ENCODE measurements at regions not wholly inside any gene's neighbourhood (a gene's known extent, or its start where the extent isn't known, plus 50 kb on each side); places are given as distances from the start of the nearest gene placed in this dataset.

DNA sequence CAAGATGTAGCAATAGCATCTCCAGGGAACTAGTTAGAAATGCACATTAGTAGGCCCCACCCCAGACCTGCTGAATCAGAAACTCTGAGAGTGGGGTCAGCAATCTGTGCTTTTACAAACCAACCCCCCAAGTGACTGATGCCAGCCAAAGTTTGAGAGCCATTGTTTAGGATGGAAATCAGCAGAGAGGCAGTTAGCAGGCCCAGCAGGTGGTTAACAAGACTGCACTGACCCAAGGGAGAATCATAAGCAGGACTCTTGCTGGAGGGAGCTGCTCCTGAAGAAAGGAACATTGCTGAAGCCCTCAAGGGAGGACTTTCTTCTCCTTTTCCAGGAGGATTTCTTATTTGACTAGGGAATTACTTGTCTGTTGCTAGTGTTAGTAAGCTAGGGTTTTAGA, 74.2 kb upstream of the SLC12A2 start:
- ChIA-PET POLR2A (interaction anchor here (1.1 kb wide), 1 partner anchor 48 kb away, joined by 4 read pairs; no protein-coding TSS in a partner anchor), CTCF (interaction anchor here (0.6 to 1.7 kb wide), 3 partner anchors 8 to 100 kb away, joined by 3 to 7 read pairs (median 3); no protein-coding TSS in a partner anchor)
- H3K4me3 Mint-ChIP-seq (ENCODE audit: unreplicated experiment) = no peak overlapping the region
- no peaks in the 10 kb centered on the region for H3K9me3 Mint-ChIP-seq (ENCODE audit: unreplicated experiment)
- no TSS peak for BruUV-seq (replicated peaks)
- intact Hi-C loops (cut with micrococcal nuclease) = no loop called here
- no peaks in the 10 kb centered on the region for H3K4me1 Mint-ChIP-seq (ENCODE audit: insufficient read depth, unreplicated experiment)
- TF ChIP-seq CTCF (IDR thresholded peaks at IDR 0.05; ENCODE audit: unreplicated experiment) = no peak
- no peak for DNase-seq (ENCODE audit: unreplicated experiment)
- H3K27me3 Mint-ChIP-seq (ENCODE audit: insufficient read depth, unreplicated experiment) = no peaks in the 10 kb centered on the region
- no peak overlapping the region for H3K27ac Mint-ChIP-seq (ENCODE audit: low read depth, unreplicated experiment)
- peaks cover 5% of the 10 kb centered on the region for H3K36me3 Mint-ChIP-seq (ENCODE audit: insufficient read depth, unreplicated experiment)

GRCh38 chr5:128011339-128011738, 72.2 kb upstream of the SLC12A2 start:
- no peaks in the 10 kb centered on the region for H3K27me3 Mint-ChIP-seq (ENCODE audit: insufficient read depth, unreplicated experiment)
- no peaks in the 10 kb centered on the region for H3K9me3 Mint-ChIP-seq (ENCODE audit: unreplicated experiment)
- ChIA-PET CTCF (interaction anchor here (0.6 to 1.3 kb wide), 4 partner anchors 13 to 448 kb away, joined by 3 to 5 read pairs (median 3); no protein-coding TSS in a partner anchor), POLR2A (interaction anchor here (0.6 to 0.9 kb wide), 4 partner anchors 17 to 502 kb away, joined by 3 to 4 read pairs (median 3); no protein-coding TSS in a partner anchor)
- peaks cover 5% of the 10 kb centered on the region for H3K36me3 Mint-ChIP-seq (ENCODE audit: insufficient read depth, unreplicated experiment)
- no peak for DNase-seq (ENCODE audit: unreplicated experiment)
- TF ChIP-seq CTCF (IDR thresholded peaks at IDR 0.05; ENCODE audit: unreplicated experiment) = no peak
- BruUV-seq (replicated peaks) = no TSS peak
- no peak overlapping the region for H3K27ac Mint-ChIP-seq (ENCODE audit: low read depth, unreplicated experiment)
- no peak overlapping the region for H3K4me3 Mint-ChIP-seq (ENCODE audit: unreplicated experiment)
- intact Hi-C loops (cut with micrococcal nuclease) = no loop called here
- no peaks in the 10 kb centered on the region for H3K4me1 Mint-ChIP-seq (ENCODE audit: insufficient read depth, unreplicated experiment)

GRCh38 chr5:128014578-128014977, 69.0 kb upstream of the SLC12A2 start:
- intact Hi-C loops (cut with micrococcal nuclease) = no loop called here
- no TSS peak for BruUV-seq (replicated peaks)
- Mint-ChIP-seq H3K4me3 (ENCODE audit: unreplicated experiment) (no peak overlapping the region), H3K4me1 (ENCODE audit: insufficient read depth, unreplicated experiment) (no peaks in the 10 kb centered on the region), H3K9me3 (ENCODE audit: unreplicated experiment) (no peaks in the 10 kb centered on the region), H3K36me3 (ENCODE audit: insufficient read depth, unreplicated experiment) (peaks cover 5% of the 10 kb centered on the region), H3K27ac (ENCODE audit: low read depth, unreplicated experiment) (no peak overlapping the region), H3K27me3 (ENCODE audit: insufficient read depth, unreplicated experiment) (no peaks in the 10 kb centered on the region)
- ChIA-PET CTCF (interaction anchor here (0.5 kb wide), 1 partner anchor 115 kb away, joined by 3 read pairs; no protein-coding TSS in a partner anchor), POLR2A (interaction anchor here (1.3 kb wide), 2 partner anchors 9 to 17 kb away, joined by 3 to 5 read pairs; no protein-coding TSS in a partner anchor)
- no peak for TF ChIP-seq CTCF (IDR thresholded peaks at IDR 0.05; ENCODE audit: unreplicated experiment)
- no peak for DNase-seq (ENCODE audit: unreplicated experiment)

- DNase-seq (ENCODE audit: unreplicated experiment) = no peak
- H3K27ac Mint-ChIP-seq (ENCODE audit: low read depth, unreplicated experiment) = no peak overlapping the region
- ChIA-PET CTCF (interaction anchor here (1.6 kb wide), 1 partner anchor 66 kb away, joined by 3 read pairs; no protein-coding TSS in a partner anchor), POLR2A (interaction anchor here (0.8 to 1.3 kb wide), 4 partner anchors 8 to 27 kb away, joined by 3 to 5 read pairs (median 4); no protein-coding TSS in a partner anchor)
- TF ChIP-seq CTCF (IDR thresholded peaks at IDR 0.05; ENCODE audit: unreplicated experiment) = no peak
- H3K4me3 Mint-ChIP-seq (ENCODE audit: unreplicated experiment) = no peak overlapping the region
- no peaks in the 10 kb centered on the region for H3K4me1 Mint-ChIP-seq (ENCODE audit: insufficient read depth, unreplicated experiment)
- intact Hi-C loops (cut with micrococcal nuclease) = no loop called here
- H3K9me3 Mint-ChIP-seq (ENCODE audit: unreplicated experiment) = no peaks in the 10 kb centered on the region
- H3K36me3 Mint-ChIP-seq (ENCODE audit: insufficient read depth, unreplicated experiment) = peaks cover 1% of the 10 kb centered on the region
- H3K27me3 Mint-ChIP-seq (ENCODE audit: insufficient read depth, unreplicated experiment) = no peaks in the 10 kb centered on the region
- BruUV-seq (replicated peaks) = no TSS peak
Measured at GRCh38 chr5:128015478-128015877, 68.1 kb upstream of the SLC12A2 start.
